Body of pancreas (tissue), 4 donors: ENCODE measurements at regions not wholly inside any gene's neighbourhood (a gene's known extent, or its start where the extent isn't known, plus 50 kb on each side); places are given as distances from the start of the nearest gene placed in this dataset.

Experiments
- ATAC-seq: fragments of 150-250 bp; one replicate; pipeline ENCODE4 v1.9.1; 2016
- DNase-seq, 4 donors: peaks; one replicate each; pipeline ENCODE4 v3.0.0-alpha.2; 2019
- H3K27ac ChIP-seq, 4 donors: fragments of 200-600 bp; sonication (generic); 1 replicate in 3 of 4; 2 replicates in 1 of 4; pipeline versions ENCODE4 v1.5.1 to v1.6.1; 2016 to 2019; ENCODE audit warnings: mild to moderate bottlenecking in 1 of 4, mixed read lengths in 1 of 4, moderate library complexity in 1 of 4
- H3K27me3 ChIP-seq, 2 donors: fragments of 200-600 bp; sonication (generic); one replicate each; pipeline ENCODE4 v1.6.0; 2016; ENCODE audit warnings: mild to moderate bottlenecking in 1 of 2
- H3K36me3 ChIP-seq, 2 donors: fragments of 200-600 bp; sonication (generic); replicated peaks in 1 of 2; 2 replicates each; pipeline ENCODE4 v1.5.1; 2016; ENCODE audit warnings: low read depth in 2 of 2; ENCODE audit not compliant: insufficient read depth in 1 of 2
- H3K4me1 ChIP-seq: fragments of 200-600 bp; sonication (generic); one replicate; pipeline ENCODE4 v1.6.0; 2016
- H3K4me3 ChIP-seq, 2 donors: fragments of 200-600 bp; sonication (generic); 1 replicate in 1 of 2; 2 replicates in 1 of 2; pipeline ENCODE4 v1.5.1; 2016 to 2019
- H3K9me3 ChIP-seq, 3 donors: fragments of 200-600 bp; sonication (generic); 1 replicate in 2 of 3; 2 replicates in 1 of 3; pipeline ENCODE4 v1.5.1; 2016
- CTCF ChIP-seq, 7 experiments: fragments of 450-650 bp in 4 of 7; fragments of 200-600 bp in 3 of 7; sonication (generic) in 3 of 7; IDR thresholded peaks; one replicate each; pipeline ENCODE4 v1.5.1; 2016 to 2019; ENCODE audit warnings: antibody characterized with exemption in 7 of 7
- POLR2A ChIP-seq, 3 donors: fragments of 450-650 bp; IDR thresholded peaks; one replicate each; pipeline ENCODE4 v1.6.1; 2016; ENCODE audit warnings: antibody characterized with exemption in 3 of 3, mild to moderate bottlenecking in 2 of 3
- WGBS, 2 donors: methylation state at CpG; one replicate each; pipeline ENCODE4 v1.1.5; 2017; 5-methylcytosine and 5-hydroxymethylcytosine counted together
- intact Hi-C: fragments of 100-400 bp; cut with DNase I; formaldehyde crosslinking; loops from one replicate; pipeline ENCODE4 v1.15.1; 2023

GRCh38 chr14:99077076-99077843 lies 194.7 kb downstream of the BCL11B start:
- intact Hi-C loops, result no loop called here
- 63 to 64% methylated on average over 8 of the region's 8 CpGs for WGBS, 2 donors

GRCh38 chr14:99077844-99078236 lies 194.2 kb downstream of the BCL11B start:
- no peak overlapping the region for H3K4me3 ChIP-seq
- 61 to 70% methylated on average over 6 of the region's 6 CpGs for WGBS, 2 donors
- H3K4me1 ChIP-seq, result no peaks in the 10 kb centered on the region
- TF ChIP-seq POLR2A (IDR thresholded peaks at IDR 0.05) (no peak), CTCF (IDR thresholded peaks at IDR 0.05) (no peak)
- H3K36me3 ChIP-seq, result no peaks in the 10 kb centered on the region
- DNase-seq, result no peak
- ATAC-seq, result no peak
- no peaks in the 10 kb centered on the region for H3K27me3 ChIP-seq
- H3K27ac ChIP-seq, result no peak overlapping the region
- intact Hi-C loops, result no loop called here
- no peaks in the 10 kb centered on the region for H3K9me3 ChIP-seq

More at GRCh38 chr14:99077076-99077843, 194.7 kb downstream of the BCL11B start:
- TF ChIP-seq CTCF (IDR thresholded peaks at IDR 0.05), result no peak
- no peak for TF ChIP-seq POLR2A (IDR thresholded peaks at IDR 0.05)
- H3K36me3 ChIP-seq, result no peaks in the 10 kb centered on the region
- DNase-seq, result no peak
- no peak for ATAC-seq
- no peaks in the 10 kb centered on the region for H3K4me1 ChIP-seq
- H3K9me3 ChIP-seq, result no peaks in the 10 kb centered on the region
- H3K4me3 ChIP-seq, result no peak overlapping the region
- no peaks in the 10 kb centered on the region for H3K27me3 ChIP-seq
- H3K27ac ChIP-seq, result no peak overlapping the region

- Histone ChIP-seq H3K27ac (no peak overlapping the region), H3K4me3 (no peak overlapping the region), H3K9me3 (no peaks in the 10 kb centered on the region), H3K4me1 (no peaks in the 10 kb centered on the region), H3K27me3 (no peaks in the 10 kb centered on the region), H3K36me3 (no peaks in the 10 kb centered on the region)
- no peak for DNase-seq
- no peak for ATAC-seq
- TF ChIP-seq POLR2A (IDR thresholded peaks at IDR 0.05) (no peak), CTCF (IDR thresholded peaks at IDR 0.05) (no peak)
- intact Hi-C loops, result no loop called here
- WGBS, 2 donors, result 50 to 52% methylated on average over 7 of the region's 7 CpGs
These were observed 193.6 kb downstream of the BCL11B start for GRCh38 chr14:99078426-99078825.

GRCh38 chr14:99079061-99079727 lies 192.8 kb downstream of the BCL11B start:
- no peaks in the 10 kb centered on the region for H3K4me1 ChIP-seq
- H3K4me3 ChIP-seq, result no peak overlapping the region
- no peak overlapping the region for H3K27ac ChIP-seq
- 81 to 82% methylated on average over 7 to 9 of the region's 9 CpGs for WGBS, 2 donors
- H3K36me3 ChIP-seq, result no peaks in the 10 kb centered on the region
- intact Hi-C loops, result no loop called here
- H3K27me3 ChIP-seq, result no peaks in the 10 kb centered on the region
- no peak for ATAC-seq
- TF ChIP-seq POLR2A (IDR thresholded peaks at IDR 0.05), result no peak
- no peak for TF ChIP-seq CTCF (IDR thresholded peaks at IDR 0.05)
- H3K9me3 ChIP-seq, result no peaks in the 10 kb centered on the region
- DNase-seq, result no peak
